ENCODE measurements at regions not wholly inside any gene's neighbourhood (a gene's known extent, or its start where the extent isn't known, plus 50 kb on each side); places are given as distances from the start of the nearest gene placed in this dataset.

DNA sequence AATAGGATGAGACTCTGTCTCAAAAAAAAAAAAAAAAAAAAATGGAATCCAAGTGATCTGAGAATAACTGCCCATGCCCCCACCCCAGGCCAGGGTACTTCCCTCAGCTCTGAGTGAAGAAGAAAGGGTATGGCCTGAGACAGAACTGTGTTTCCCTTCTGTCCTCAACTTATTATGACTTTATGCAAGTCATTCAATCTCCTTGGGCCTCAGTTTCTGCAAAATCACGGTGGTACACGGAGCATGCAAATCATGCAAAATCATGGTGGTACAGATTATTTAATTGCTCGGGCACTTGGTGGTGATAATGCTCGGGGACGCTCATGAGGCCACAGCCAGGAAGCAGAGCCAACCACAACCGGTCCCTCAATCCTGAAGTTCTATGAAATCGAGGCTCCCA, 56.5 kb upstream of the TBX3 start:
- DNase-seq (ENCODE audit: low read depth), result no peak

GRCh38 chr12:114738460-114739184, 54.6 kb upstream of the TBX3 start:
- no peak for DNase-seq (ENCODE audit: low read depth)

DNA sequence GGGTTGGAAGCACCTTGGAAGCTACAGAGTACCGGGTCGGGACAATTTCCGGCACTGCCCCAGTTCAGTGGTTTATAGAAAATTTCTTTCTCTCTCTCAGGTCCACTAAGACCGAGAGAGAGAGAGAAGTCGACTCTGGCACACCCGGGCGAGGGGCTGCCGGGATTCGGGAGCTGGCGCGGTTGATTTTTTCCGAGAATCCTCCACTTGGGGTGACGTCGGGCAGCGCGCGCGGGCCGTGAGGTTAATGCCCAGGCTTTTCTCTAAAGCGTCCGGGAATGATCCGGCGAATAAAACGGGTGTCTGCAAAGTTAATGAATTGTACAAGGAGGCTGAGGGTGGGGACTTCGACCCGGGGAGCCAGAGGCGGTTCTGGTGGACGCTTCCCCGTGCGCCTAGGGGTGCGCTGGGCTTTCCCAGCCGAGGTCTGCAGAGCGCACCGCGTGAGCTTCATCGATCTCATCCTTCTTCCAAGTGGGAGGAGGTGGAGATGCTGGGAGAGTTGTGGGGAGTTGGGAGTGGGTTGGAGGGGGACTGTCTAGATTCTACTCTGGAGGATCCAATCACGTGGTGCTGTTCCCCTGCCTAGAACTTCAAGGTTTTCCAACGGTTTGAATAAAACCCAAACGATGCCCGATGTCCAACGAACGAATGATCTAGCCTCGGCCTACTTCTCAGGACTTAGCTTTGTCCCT, 51.9 kb upstream of the TBX3 start:
- no peak for DNase-seq (ENCODE audit: low read depth)

DNA sequence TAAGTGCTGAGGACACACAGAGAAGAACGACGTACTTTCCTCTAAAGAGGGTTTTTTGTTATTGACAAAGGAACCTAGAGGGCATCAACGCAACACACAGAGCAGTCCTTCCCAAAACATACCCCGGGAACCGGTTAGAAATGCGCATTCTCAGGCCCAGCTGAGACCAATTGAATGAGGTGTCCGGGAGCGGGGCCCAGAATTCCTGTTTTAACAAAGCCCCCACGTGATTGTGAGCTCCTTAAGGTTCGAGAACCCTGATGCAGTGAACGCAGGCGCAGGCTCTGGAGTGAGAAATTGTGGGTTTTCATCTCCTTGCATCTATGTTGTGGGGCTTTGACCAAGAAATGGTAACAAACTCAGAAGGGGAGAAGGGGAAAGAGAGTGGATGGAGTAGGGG, 51.0 kb upstream of the TBX3 start:
- DNase-seq (ENCODE audit: low read depth), result no peak

DNA sequence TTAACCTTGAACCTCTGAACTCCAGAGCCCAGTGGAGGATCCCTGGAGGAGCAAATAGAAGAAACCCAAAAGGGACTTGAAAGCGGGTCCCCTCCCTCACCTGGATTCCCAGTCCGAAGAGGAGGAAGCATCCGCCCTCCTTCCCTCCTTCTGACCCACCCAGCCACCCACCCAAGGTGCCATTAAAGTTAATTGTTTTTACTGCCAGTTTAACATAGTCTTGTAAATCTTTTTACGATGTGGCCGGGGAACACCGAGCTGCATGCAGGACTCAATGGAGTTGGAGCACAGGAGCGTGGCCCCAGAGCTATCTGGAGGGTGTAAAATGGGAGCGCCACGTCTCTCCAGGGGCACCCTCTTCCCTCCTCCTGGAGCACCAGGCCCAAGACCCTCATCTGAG, 49.9 kb upstream of the TBX3 start:
- DNase-seq (ENCODE audit: low read depth), result no peak

Measured in EH (cell line).